HFF-Myc (cell line): ENCODE measurements at regions not wholly inside any gene's neighbourhood (a gene's known extent, or its start where the extent isn't known, plus 50 kb on each side); places are given as distances from the start of the nearest gene placed in this dataset.
"Not testable (repeated sequence)": the region's sequence is repeated elsewhere in the genome, so short reads cannot be mapped to it uniquely, and the experiment has no call there.

ENCODE experiments used
- DNase-seq: peaks from one replicate; pipeline ENCODE4 v3.0.0-alpha.2; 2011; ENCODE audit warnings: low read depth; ENCODE audit errors: extremely low read depth
- H3K4me3 ChIP-seq: replicated peaks from 2 replicates; pipeline ENCODE4 v1.5.1; 2011; ENCODE audit warnings: low read depth, mild to moderate bottlenecking, control low read depth, low read length
- TF ChIP-seq, protein P1 (sequence below): IDR thresholded peaks from 2 replicates; pipeline ENCODE4 v1.5.1; 2012; ENCODE audit warnings: mild to moderate bottlenecking, low read depth, low read length, control low read depth; ENCODE audit errors: missing control alignments

DNA sequence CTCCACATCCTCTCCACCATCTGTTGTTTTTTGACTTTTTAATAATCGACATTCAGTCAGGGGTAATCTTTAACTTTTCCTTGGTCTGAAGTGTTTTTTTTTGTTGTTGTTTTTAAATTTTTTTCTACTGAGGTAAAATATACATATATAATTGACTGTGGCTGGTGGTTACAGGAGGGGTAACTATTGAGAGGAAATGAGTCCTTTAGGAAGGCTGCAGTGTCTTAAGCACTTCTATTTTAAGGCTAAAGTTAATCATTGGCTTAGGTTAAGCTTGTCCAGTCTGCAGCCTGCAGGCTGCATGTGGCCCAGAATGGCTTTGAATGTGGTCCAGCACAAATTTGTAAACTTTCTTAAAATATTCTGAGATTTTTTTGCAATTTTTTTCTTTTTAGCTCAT is 172.5 kb downstream of the CTH start:
- H3K4me3 ChIP-seq = no peak overlapping the region
- TF ChIP-seq, protein P1, sequence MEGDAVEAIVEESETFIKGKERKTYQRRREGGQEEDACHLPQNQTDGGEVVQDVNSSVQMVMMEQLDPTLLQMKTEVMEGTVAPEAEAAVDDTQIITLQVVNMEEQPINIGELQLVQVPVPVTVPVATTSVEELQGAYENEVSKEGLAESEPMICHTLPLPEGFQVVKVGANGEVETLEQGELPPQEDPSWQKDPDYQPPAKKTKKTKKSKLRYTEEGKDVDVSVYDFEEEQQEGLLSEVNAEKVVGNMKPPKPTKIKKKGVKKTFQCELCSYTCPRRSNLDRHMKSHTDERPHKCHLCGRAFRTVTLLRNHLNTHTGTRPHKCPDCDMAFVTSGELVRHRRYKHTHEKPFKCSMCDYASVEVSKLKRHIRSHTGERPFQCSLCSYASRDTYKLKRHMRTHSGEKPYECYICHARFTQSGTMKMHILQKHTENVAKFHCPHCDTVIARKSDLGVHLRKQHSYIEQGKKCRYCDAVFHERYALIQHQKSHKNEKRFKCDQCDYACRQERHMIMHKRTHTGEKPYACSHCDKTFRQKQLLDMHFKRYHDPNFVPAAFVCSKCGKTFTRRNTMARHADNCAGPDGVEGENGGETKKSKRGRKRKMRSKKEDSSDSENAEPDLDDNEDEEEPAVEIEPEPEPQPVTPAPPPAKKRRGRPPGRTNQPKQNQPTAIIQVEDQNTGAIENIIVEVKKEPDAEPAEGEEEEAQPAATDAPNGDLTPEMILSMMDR = no peak
- no peak for DNase-seq

DNA sequence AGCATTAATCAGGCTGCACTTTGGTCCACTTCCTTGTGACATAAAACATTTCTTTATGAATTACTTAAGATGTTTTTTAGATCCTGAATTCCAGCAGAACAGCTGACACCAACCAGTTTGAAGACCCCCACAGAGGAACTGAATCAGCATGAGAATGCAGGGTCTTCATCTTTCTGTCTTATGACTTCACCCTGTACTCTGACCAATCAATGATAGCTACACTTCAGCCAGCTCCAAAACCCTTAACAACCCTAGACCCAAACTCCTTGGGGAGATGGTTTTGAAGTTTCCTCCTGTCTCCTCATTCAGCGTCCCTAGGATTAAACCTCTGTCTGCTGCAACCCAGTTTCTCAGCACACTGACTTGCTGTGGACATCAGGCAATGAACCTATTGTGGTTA is 175.0 kb downstream of the CTH start:
- no peak overlapping the region for H3K4me3 ChIP-seq
- DNase-seq = no peak
- TF ChIP-seq, protein P1 = no peak

DNA sequence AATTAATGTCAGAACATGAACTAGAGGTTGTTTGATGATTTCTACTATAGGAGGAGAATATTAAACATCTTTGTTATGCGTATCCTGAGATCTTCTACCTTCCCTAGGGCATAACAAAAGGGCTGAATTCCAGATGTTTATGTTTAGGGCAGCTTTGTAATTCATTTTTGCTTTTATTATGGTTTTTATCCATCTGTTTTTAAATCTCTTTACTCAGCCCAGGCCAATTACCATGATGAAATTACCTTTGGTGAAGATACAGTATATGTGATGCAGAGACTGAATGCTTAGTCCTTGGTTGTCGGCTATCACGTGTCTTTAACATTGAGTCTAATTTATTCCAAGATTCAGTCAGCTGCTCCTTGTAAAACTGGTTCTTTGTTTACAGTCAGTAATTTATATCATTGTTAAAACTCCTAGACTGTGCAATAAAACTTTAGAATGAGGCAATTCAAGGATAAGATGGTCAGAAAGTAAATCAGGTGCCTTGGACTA is 176.9 kb downstream of the CTH start:
- TF ChIP-seq, protein P1 = no peak
- no peak for DNase-seq
- no peak overlapping the region for H3K4me3 ChIP-seq

DNA sequence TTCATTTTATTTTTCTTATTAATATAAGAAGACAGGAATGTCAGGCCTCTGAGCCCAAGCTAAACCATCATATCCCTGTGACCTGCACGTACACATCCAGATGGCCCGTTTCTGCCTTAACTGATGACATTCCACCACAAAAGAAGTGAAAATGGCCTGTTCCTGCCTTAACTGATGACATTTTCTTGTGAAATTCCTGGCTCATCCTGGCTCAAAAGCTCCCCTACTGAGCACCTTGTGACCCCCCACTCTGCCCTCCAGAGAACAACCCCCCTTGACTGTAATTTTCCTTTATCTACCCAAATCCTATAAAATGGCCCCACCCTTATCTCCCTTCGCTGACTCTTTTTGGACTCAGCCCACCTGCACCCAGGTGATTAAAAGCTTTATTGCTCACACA is 182.5 kb downstream of the CTH start:
- DNase-seq, H3K4me3 ChIP-seq: not testable (repeated sequence)

DNA sequence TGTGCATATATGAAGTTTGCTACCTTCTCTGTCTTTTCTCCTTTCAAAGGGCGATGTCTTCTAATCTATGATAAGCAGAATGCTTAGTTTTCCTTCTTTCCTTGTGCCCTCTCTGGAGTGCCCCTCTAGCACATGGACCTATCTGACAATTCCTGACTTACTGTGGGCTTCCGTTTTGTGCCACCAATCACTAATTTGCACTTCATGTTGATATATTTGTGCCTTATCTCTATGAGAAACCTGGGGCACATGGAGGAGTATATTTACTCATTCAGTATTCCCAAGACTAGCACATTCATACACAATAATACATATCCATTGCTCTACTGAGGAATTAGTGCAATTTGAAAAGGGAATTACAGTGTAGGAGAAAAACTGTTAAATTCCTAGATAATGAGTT is 197.7 kb downstream of the CTH start:
- H3K4me3 ChIP-seq = no peak overlapping the region
- TF ChIP-seq, protein P1 = no peak
- no peak for DNase-seq

DNA sequence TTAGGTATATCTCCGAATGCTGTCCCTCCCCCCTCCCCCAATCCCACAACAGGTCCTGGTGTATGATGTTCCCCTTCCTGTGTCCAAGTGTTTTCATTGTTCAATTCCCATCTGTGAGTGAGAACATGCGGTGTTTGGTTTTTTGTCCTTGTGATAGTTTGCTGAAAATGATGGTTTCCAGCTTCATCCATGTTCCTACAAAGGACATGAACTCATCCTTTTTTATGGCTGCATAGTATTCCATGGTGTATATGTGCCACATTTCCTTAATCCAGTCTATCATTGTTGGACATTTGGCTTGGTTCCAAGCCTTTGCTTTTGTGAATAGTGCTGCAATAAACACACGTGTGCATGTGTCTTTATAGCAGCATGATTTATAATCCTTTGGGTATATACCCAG is 199.1 kb downstream of the CTH start:
- not testable (repeated sequence) for DNase-seq, H3K4me3 ChIP-seq

DNA sequence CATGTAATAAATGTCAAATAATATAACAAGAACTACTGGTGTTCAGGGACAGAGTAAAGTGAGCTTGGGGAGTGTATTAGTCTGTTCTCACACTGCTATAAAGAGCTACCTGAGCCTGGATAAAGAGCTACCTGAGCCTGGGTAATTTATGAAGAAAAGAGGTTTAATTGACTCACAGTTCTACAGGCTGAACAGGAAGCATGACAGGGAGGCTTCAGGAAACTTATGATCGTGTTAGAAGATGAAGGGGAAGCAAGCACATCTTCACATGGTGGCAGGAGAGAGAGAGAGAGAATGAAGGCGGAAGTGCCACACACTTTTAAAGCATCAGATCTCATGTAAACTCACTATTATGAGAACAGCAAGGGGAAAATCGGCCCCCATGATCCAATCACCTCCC is 205.9 kb downstream of the CTH start:
- TF ChIP-seq, protein P1 = no peak
- no peak for DNase-seq
- no peak overlapping the region for H3K4me3 ChIP-seq

DNA sequence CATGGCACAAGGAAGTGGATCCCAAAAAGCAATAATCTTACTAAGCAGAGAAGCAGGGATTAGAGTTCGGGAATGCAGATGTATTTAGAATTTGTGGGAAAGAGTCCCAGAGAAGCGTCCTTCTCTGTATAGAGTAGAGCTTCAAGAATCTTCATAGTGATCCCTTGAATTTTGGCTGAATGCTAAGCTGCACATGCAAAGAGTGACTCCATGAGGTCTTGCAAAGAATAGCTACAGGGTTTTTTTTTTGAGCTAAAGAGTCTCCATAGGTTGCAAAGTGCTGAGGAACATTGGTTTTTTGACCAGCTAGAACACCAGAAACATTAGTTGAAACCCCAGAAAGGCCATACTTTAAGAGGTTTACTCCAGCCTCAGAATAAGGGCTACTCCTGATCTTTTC is 206.7 kb downstream of the CTH start:
- no peak overlapping the region for H3K4me3 ChIP-seq
- DNase-seq = no peak
- TF ChIP-seq, protein P1 = no peak
